GM18867 (cell line): ENCODE measurements at regions not wholly inside any gene's neighbourhood (a gene's known extent, or its start where the extent isn't known, plus 50 kb on each side); places are given as distances from the start of the nearest gene placed in this dataset.
"Not testable (repeated sequence)": the region's sequence is repeated elsewhere in the genome, so short reads cannot be mapped to it uniquely, and the experiment has no call there.

ENCODE experiments used
- ATAC-seq: cut with Tn5 transposase; IDR thresholded peaks from one replicate; pipeline ENCODE4 v1.9.1; 2021; ENCODE audit warnings: mild to moderate bottlenecking, moderate library complexity; ENCODE audit not compliant: unreplicated experiment

GRCh38 chr18:43710135-43710534 is 432.8 kb upstream of the SYT4 start:
- ATAC-seq, result no peak

DNA sequence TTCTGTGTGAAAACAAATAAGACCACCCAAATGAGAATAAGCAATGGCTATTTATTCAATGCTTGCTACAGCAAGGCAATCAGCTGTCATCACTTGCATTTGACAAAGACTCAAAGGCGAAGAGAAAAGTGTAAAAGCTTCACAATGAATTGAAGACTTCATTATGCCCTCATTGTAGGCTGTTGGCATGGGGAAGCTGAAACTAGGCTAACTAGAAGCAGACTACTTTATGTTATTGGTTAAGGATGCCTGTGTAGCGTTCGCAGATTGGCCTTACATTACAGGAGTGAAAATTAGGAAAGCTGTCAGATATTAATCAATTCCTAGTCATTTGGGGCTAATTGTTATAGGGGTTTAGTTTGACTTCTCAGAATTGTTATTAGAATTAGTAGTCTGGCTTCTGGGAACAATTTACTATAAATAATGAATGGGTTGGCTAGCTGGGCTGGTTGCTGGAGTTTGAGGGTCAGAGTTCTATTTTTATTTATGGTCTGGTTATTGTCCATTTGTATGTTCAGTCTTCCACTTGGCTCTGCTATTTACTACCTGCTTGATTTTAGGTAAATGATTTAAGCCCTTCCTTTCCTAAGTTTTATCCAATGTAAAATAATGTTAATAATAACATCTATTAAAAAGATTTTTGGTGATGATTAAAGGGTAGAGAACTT is 437.2 kb upstream of the SYT4 start:
- no peak for ATAC-seq

DNA sequence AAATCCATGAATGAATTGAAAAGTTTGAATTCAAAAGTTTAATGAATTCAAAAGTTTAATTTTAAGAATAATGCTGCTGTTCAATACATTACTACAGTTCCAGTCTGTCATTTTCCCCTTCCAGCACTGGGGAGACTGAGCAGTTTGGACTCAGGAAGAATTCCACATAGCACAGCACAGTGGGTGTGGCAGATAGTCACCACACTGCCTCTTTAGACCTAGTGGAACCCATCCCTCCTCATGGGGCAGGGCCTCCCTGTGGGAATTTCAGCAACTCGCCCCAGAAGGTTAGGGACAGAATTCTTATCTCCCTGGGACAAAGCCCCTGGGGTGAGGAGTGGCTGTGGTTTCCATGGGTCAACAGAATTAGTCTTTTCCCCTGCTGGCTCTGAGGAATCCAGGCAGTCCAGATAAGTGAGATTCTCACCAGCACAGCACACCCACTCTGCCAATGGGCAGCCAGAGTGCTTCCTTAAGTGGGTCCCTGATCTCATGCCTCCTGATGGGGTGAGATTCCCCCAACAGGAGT is 442.0 kb upstream of the SYT4 start:
- no peak for ATAC-seq

- no peak for ATAC-seq
Measured at GRCh38 chr18:43720041-43720440, 442.8 kb upstream of the SYT4 start.

GRCh38 chr18:43735570-43735969 is 458.3 kb upstream of the SYT4 start:
- ATAC-seq, result no peak

DNA sequence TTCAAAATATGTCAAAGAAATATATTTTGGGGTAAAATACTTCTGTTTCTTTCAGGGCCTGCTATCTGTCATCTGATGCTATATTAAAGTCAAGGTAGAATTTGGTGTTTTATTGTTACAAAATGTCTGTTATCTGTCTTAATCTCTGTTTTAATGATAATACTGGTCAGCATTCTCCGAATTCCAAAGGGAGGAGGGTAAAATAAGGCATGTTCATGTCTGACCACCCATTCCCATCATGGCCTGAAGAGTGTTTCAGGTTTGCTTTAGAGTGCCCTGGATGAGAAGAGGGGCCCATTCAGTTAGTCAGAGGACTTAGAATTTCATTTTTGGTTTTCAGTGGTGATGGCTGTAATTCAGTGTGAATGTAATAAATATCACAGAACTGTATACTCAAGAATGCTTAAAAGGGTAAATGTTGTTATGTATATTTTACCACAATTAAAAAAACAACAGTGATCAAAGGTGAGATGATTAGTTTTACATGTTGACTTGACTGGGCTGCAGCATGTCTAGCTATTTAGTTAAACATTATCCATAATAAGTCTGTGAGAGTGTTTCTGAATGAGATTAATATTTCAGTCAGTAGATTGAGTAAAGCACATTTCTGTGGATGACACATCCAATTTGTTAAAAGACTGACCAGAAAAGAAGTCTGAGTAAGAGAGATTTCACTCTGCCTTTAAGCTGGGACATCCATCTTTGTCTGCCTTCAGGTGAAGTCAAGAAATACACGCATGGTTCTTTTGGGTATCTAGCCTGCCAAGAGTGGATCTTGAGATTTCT is 467.9 kb upstream of the SYT4 start:
- no peak for ATAC-seq

DNA sequence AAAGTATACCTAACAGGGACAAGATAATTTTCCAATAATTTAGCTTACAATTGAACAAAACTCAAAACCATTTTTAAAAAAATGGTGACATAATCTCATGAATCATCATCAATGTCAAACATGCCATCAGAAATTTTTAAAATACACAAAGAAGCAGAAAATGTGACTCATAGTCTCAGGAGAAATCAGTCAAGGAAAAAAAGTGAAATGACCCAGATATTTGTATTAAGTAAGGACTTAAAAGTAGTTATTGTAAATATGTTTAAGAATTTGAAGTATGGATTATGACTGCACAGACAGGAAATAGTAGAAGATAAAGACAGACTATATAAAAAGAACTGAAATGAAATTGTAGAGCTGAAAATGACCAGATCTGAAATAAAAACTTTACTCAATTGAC is 473.9 kb upstream of the SYT4 start:
- ATAC-seq, result no peak

DNA sequence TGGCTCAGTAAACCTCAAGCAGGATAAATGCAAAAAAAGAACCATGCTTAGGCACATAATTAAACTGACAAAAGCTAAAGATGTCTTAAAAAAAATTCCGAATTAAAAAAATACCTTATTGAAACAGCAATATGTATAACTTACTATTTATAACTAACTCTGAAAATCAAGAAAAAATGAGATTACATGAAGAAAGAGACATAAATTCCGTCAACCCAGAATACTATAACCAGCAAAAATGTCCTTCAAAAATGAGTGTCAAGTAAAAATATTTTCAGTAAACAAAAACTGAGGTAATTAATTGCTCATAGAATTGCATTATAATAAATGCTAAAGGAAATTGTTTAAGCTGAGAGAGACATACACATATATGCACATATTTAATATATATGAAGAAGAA is 474.5 kb upstream of the SYT4 start:
- ATAC-seq, result no peak

GRCh38 chr18:43757273-43757672 is 480.0 kb upstream of the SYT4 start:
- no peak for ATAC-seq

DNA sequence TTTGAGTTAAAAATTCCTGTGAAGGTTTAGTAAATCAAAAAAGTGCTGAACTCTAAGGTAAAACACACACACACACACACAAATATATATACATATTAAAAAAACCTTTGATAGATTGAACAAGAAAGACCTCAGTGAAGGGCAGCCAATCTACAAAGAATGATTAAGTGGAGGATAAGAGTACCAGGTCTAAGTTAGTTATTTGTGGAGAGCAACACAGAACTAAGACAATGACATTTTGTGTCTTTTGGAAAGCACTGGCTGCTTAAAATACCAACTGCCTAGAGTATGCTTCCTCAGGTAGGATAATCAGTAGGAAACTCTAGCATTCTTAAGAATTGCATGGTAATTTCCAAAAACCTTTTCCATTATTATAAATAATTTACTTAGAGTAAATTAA is 481.4 kb upstream of the SYT4 start:
- no peak for ATAC-seq

DNA sequence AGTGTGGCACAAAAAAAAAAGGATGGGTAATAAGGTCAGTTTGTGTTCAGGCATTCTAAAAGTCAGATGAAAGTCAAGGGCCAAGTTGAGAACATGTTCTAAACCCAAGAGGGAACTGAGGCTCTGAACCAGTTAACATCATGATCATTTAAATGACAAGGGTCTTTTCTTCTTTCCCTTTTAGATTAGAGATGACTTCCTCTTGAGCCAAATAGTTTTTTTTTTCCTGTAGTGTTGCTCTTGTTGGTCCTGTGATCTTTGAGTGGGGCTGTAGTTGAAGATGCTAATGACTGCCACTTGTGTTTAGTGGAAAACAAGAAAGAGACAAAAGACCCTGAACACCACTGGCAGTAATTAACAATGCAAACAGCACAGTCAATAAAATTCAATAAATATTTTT is 482.7 kb upstream of the SYT4 start:
- ATAC-seq, result no peak

DNA sequence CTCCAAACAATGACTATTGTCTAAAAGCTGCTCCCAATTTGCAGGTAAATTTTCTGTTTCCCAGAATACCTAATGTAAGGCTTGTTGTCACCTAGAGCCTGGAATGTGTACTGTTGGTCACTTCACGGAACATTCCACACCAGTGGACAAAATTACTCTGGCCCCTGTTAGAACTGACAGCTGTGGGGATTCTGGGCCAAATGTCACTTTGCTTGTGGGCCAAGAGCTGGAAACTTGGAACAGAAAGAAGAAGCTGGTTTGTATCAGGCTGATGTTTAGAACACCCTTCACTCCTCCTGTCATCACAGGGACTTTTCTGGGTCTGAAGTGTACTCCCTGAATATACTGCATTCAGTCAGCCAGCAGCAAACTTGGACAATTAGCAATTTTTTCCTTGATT is 495.6 kb upstream of the SYT4 start:
- no peak for ATAC-seq

GRCh38 chr18:43774497-43774896 is 497.2 kb upstream of the SYT4 start:
- no peak for ATAC-seq

DNA sequence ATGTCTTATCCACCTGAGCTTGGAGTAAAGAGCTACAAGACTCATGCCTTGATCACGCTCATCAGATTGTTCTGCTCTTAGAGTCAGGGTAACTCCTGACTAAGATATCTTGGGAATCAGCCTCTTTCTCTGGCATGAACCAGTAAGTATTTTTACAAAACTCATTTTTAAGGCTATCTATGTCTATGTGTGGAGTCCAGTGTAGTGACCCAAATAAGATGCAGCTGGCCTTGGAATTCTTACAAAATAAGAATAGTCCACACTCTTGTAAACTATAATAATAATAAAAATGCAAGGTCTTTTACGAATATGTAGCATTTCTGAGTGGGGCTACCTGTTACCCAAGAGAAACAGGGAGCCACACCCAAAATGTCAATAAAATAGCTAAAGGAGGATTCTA is 498.3 kb upstream of the SYT4 start:
- ATAC-seq, result no peak

GRCh38 chr18:43776997-43777396 is 499.7 kb upstream of the SYT4 start:
- no peak for ATAC-seq

DNA sequence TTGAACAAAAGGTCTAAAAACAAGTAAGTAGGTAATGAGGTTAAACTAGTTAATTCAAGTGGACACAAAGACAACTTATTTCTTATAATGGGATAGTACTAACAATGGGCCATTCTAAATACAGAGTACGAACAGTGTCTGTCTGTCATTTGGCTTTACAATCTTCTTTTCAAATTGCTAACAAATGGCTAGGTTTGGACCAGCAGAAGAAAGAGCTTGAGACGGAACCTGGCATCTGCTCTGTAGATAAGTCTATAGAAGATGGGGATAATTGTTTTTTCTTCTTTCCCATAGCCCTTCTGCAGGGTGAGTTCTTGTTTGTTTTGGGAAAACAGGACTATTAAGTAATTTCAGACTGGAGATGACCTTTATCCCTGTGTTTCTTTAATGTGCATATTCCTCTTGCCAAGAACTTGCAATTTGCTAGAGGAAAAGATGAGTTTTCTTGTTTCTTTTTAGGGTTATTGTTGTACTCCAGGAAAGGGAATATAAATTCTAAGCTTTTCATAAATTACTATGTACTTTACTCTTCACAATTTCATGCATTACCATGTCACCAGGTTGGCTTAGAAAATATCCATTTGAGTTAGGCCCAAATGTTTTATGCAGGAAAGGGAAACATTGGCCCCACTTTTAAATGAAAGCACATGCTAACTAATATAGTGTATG is 500.5 kb upstream of the SYT4 start:
- ATAC-seq, result no peak

DNA sequence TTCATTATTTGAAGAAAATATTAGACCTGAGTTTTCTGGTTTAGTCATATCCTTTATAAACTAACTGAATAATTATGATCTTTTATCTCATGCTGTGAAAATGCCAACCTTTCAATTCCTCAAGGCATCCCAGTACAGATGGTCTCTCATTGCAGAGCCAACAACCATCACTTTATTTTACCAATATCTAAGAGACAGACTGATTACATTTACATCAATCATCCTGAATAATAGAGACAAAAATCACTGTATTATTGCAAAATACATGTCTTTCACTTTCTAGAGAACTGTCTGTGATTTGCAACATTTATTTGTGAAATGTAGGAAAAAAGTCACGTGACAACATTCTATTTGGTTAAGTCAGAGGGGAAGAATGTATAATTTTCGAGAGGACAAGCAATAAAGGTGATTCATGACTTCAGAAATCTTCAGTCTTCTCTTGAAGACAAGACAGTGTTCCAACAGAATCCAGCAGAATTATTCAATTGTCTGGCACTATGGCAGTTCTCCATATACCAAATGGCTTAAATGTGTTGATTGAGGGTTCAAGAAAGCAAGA is 503.6 kb upstream of the SYT4 start:
- no peak for ATAC-seq

- no peak for ATAC-seq
Measured at GRCh38 chr18:43785158-43785557, 507.9 kb upstream of the SYT4 start.

GRCh38 chr18:43786893-43787292 is 509.6 kb upstream of the SYT4 start:
- ATAC-seq, result no peak

- ATAC-seq, result not testable (repeated sequence)
Measured at GRCh38 chr18:43787721-43788120, 510.4 kb upstream of the SYT4 start.

GRCh38 chr18:43789234-43790000 is 512.1 kb upstream of the SYT4 start:
- ATAC-seq, result no peak
